ENCODE measurements at regions not wholly inside any gene's neighbourhood (a gene's known extent, or its start where the extent isn't known, plus 50 kb on each side); places are given as distances from the start of the nearest gene placed in this dataset.

DNA sequence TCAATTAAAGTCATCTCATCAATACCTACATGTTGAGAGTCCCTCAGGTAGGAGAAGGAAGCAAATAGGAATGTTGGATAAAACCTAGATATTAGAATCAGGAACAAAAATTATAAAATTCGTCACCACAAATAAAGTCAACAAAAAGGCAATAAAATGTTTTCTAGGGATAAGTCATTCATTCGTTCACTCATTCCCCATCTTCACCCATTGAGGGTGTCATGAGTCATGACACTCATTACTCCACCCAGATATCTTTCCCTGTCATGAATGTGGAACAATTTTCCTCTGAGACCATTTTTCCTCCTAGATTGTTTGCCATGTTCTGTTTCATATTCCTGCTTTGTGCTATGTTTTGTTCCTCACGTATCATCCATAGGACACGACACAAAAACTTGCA is 50.9 kb upstream of the OLIG3 start:
- DNase-seq (no peak), ATAC-seq (no peak)
- Histone ChIP-seq H3K4me3 (no peak overlapping the region), H3K9me3 (no peaks in the 10 kb centered on the region), H3K4me1 (ENCODE audit: low read depth) (no peaks in the 10 kb centered on the region), H3K36me3 (ENCODE audit: low read depth) (no peaks in the 10 kb centered on the region)
- TF ChIP-seq, protein P1, sequence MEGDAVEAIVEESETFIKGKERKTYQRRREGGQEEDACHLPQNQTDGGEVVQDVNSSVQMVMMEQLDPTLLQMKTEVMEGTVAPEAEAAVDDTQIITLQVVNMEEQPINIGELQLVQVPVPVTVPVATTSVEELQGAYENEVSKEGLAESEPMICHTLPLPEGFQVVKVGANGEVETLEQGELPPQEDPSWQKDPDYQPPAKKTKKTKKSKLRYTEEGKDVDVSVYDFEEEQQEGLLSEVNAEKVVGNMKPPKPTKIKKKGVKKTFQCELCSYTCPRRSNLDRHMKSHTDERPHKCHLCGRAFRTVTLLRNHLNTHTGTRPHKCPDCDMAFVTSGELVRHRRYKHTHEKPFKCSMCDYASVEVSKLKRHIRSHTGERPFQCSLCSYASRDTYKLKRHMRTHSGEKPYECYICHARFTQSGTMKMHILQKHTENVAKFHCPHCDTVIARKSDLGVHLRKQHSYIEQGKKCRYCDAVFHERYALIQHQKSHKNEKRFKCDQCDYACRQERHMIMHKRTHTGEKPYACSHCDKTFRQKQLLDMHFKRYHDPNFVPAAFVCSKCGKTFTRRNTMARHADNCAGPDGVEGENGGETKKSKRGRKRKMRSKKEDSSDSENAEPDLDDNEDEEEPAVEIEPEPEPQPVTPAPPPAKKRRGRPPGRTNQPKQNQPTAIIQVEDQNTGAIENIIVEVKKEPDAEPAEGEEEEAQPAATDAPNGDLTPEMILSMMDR (IDR thresholded peaks at IDR 0.05): no peak
- intact Hi-C loops (cut with DNase I, micrococcal nuclease): no loop called here

DNA sequence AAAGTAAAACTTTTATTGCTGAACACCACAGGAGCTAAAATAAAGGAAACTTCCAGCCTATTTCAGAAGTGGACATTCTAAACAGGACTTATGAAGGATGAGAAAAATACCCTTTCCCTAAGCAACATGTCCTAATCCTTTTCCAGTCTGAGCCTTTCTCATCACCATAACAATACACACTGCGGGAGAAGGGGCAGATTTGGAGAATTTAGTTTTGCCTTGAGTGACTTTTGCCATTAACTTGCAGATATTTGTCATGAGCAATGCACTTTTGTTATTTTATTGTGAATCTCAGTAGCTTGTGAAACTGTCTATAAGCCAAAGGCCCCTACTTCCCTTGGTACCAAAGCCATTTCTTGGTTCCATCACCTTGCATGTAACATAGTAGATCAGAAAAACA is 53.0 kb upstream of the OLIG3 start:
- no peak for ATAC-seq

GRCh38 chr6:137547601-137548000 is 53.4 kb upstream of the OLIG3 start:
- DNase-seq (no peak), ATAC-seq (no peak)
- no peaks in the 10 kb centered on the region for H3K4me1 ChIP-seq (ENCODE audit: low read depth)
- no peaks in the 10 kb centered on the region for H3K36me3 ChIP-seq (ENCODE audit: low read depth)
- TF ChIP-seq, protein P1 (IDR thresholded peaks at IDR 0.05): no peak
- intact Hi-C loops (cut with DNase I, micrococcal nuclease): no loop called here
- H3K9me3 ChIP-seq: no peaks in the 10 kb centered on the region
- no peak overlapping the region for H3K4me3 ChIP-seq

More for the DNA sequence above, 53.0 kb upstream of the OLIG3 start:
- H3K9me3 ChIP-seq: no peaks in the 10 kb centered on the region
- TF ChIP-seq, protein P1 (IDR thresholded peaks at IDR 0.05): no peak
- no peaks in the 10 kb centered on the region for H3K36me3 ChIP-seq (ENCODE audit: low read depth)
- no peak for DNase-seq
- intact Hi-C loops (cut with DNase I, micrococcal nuclease): no loop called here
- no peaks in the 10 kb centered on the region for H3K4me1 ChIP-seq (ENCODE audit: low read depth)
- H3K4me3 ChIP-seq: no peak overlapping the region

GRCh38 chr6:137549106-137549505 is 54.9 kb upstream of the OLIG3 start:
- Histone ChIP-seq H3K4me1 (ENCODE audit: low read depth) (no peaks in the 10 kb centered on the region), H3K36me3 (ENCODE audit: low read depth) (no peaks in the 10 kb centered on the region), H3K4me3 (no peak overlapping the region), H3K9me3 (no peaks in the 10 kb centered on the region)
- TF ChIP-seq, protein P1 (IDR thresholded peaks at IDR 0.05): no peak
- ATAC-seq: no peak
- intact Hi-C loops (cut with DNase I, micrococcal nuclease): no loop called here
- DNase-seq: no peak

- intact Hi-C loops (cut with DNase I, micrococcal nuclease): no loop called here
- TF ChIP-seq, protein P1 (IDR thresholded peaks at IDR 0.05): no peak
- DNase-seq: no peak
- Histone ChIP-seq H3K9me3 (no peaks in the 10 kb centered on the region), H3K4me3 (no peak overlapping the region), H3K36me3 (ENCODE audit: low read depth) (no peaks in the 10 kb centered on the region), H3K4me1 (ENCODE audit: low read depth) (no peaks in the 10 kb centered on the region)
- no peak for ATAC-seq
Observed at GRCh38 chr6:137550535-137550934, 56.3 kb upstream of the OLIG3 start.

GRCh38 chr6:137552146-137552545 is 58.0 kb upstream of the OLIG3 start:
- intact Hi-C loops (cut with DNase I, micrococcal nuclease): no loop called here
- Histone ChIP-seq H3K4me1 (ENCODE audit: low read depth) (no peaks in the 10 kb centered on the region), H3K36me3 (ENCODE audit: low read depth) (no peaks in the 10 kb centered on the region), H3K9me3 (no peaks in the 10 kb centered on the region), H3K4me3 (no peak overlapping the region)
- ATAC-seq (no peak), DNase-seq (no peak)
- TF ChIP-seq, protein P1 (IDR thresholded peaks at IDR 0.05): no peak
